ENCODE measurements at regions not wholly inside any gene's neighbourhood (a gene's known extent, or its start where the extent isn't known, plus 50 kb on each side); places are given as distances from the start of the nearest gene placed in this dataset.
"Not testable (repeated sequence)": the region's sequence is repeated elsewhere in the genome, so short reads cannot be mapped to it uniquely, and the experiment has no call there.

GRCh38 chr2:13266166-13266565 is 549.4 kb downstream of the TRIB2 start:
- ATAC-seq (ENCODE audit: low FRiP score) (no peak), DNase-seq (ENCODE audit: low spot score) (no peak)
- no peak for TF ChIP-seq CTCF (IDR thresholded peaks at IDR 0.05)

- no peak for DNase-seq (ENCODE audit: low spot score)
- TF ChIP-seq CTCF (IDR thresholded peaks at IDR 0.05): no peak
- no peak for ATAC-seq (ENCODE audit: low FRiP score)
These were observed 568.0 kb downstream of the TRIB2 start for GRCh38 chr2:13284688-13285087.

GRCh38 chr2:13289310-13289709 is 572.6 kb downstream of the TRIB2 start:
- no peak for TF ChIP-seq CTCF (IDR thresholded peaks at IDR 0.05)
- no peak for ATAC-seq (ENCODE audit: low FRiP score)
- no peak for DNase-seq (ENCODE audit: low spot score)

GRCh38 chr2:13308478-13308805 is 591.7 kb downstream of the TRIB2 start:
- not testable (repeated sequence) for DNase-seq (ENCODE audit: low spot score); ATAC-seq (ENCODE audit: low FRiP score)

GRCh38 chr2:13308989-13309388 is 592.3 kb downstream of the TRIB2 start:
- DNase-seq (ENCODE audit: low spot score) (no peak), ATAC-seq (ENCODE audit: low FRiP score) (no peak)
- no peak for TF ChIP-seq CTCF (IDR thresholded peaks at IDR 0.05)

GRCh38 chr2:13332060-13332459 is 615.3 kb downstream of the TRIB2 start:
- TF ChIP-seq CTCF (IDR thresholded peaks at IDR 0.05): no peak
- ATAC-seq (ENCODE audit: low FRiP score) (no peak), DNase-seq (ENCODE audit: low spot score) (no peak)

- DNase-seq (ENCODE audit: low spot score); ATAC-seq (ENCODE audit: low FRiP score): not testable (repeated sequence)
These were observed 617.3 kb downstream of the TRIB2 start for GRCh38 chr2:13334071-13334470.

- ATAC-seq (ENCODE audit: low FRiP score): no peak
- no peak for DNase-seq (ENCODE audit: low spot score)
- no peak for TF ChIP-seq CTCF (IDR thresholded peaks at IDR 0.05)
These were observed 617.8 kb downstream of the TRIB2 start for GRCh38 chr2:13334545-13334944.

Measured in omental fat pad (tissue), 3 donors.